Esophagus (tissue), 2 donors: ENCODE measurements at regions not wholly inside any gene's neighbourhood (a gene's known extent, or its start where the extent isn't known, plus 50 kb on each side); places are given as distances from the start of the nearest gene placed in this dataset.
"Not testable (repeated sequence)": the region's sequence is repeated elsewhere in the genome, so short reads cannot be mapped to it uniquely, and the experiment has no call there.

Experiments
- H3K27ac ChIP-seq, 2 donors: one replicate each; pipeline ENCODE4 v1.5.1; 2013; ENCODE audit warnings: low read depth in 2 of 2, mild to moderate bottlenecking in 2 of 2, inconsistent platforms in 1 of 2, low read length in 1 of 2, moderate library complexity in 1 of 2
- H3K27me3 ChIP-seq, 2 donors: one replicate each; pipeline ENCODE4 v1.6.1; 2013; ENCODE audit warnings: low read length in 2 of 2, control low read depth in 1 of 2, mild to moderate bottlenecking in 1 of 2; ENCODE audit not compliant: insufficient read depth in 2 of 2, control insufficient read depth in 1 of 2
- H3K36me3 ChIP-seq, 2 donors: one replicate each; pipeline ENCODE4 v1.6.1; 2013; ENCODE audit warnings: low read length in 1 of 2; ENCODE audit not compliant: control insufficient read depth in 2 of 2, insufficient read depth in 2 of 2
- H3K4me1 ChIP-seq, 2 donors: one replicate each; pipeline ENCODE4 v1.6.1; 2013; ENCODE audit warnings: low read length in 1 of 2; ENCODE audit not compliant: control insufficient read depth in 2 of 2, insufficient read depth in 2 of 2
- H3K4me3 ChIP-seq, 2 donors: one replicate each; pipeline ENCODE4 v1.5.1; 2013; ENCODE audit warnings: low read length in 2 of 2, mild to moderate bottlenecking in 2 of 2, low read depth in 1 of 2, moderate library complexity in 1 of 2
- H3K9me3 ChIP-seq, 2 donors: one replicate each; pipeline ENCODE4 v1.6.1; 2013; ENCODE audit warnings: mild to moderate bottlenecking in 2 of 2, low read depth in 1 of 2, low read length in 1 of 2, moderate library complexity in 1 of 2; ENCODE audit not compliant: control insufficient read depth in 2 of 2, insufficient read depth in 1 of 2
- WGBS, 2 donors: extraction: QIAGEN DNeasy Blood & Tissue Kit; methylation state at CpG; one replicate each; pipeline ENCODE4 v1.1.7; 2013; 5-methylcytosine and 5-hydroxymethylcytosine counted together
- donor health status: healthy with polysubstance abuse.
- donor health status: Bipolar disorder and iron deficiency.

DNA sequence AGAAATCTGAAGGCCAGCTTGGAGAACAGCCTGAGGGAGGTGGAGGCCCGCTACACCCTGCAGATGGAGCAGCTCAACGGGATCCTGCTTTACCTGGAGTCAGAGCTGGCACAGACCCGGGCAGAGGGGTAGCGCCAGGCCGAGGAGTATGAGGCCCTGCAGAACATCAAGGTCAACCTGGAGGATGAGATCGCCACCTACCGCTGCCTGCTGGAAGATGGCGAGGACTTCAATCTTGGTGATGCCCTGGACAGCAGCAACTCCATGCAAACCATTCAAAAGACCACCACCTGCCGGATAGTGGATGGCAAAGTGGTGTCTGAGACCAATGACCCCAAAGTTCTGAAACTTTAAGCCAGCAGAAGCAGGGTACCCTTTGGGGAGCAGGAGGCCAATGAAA is 318.4 kb downstream of the ZFHX3 start:
- WGBS, 2 donors, result 96 to 98% methylated on average over 9 of the region's 9 CpGs
- H3K36me3 ChIP-seq, H3K4me3 ChIP-seq, H3K4me1 ChIP-seq, H3K9me3 ChIP-seq, H3K27me3 ChIP-seq, H3K27ac ChIP-seq: not testable (repeated sequence)

DNA sequence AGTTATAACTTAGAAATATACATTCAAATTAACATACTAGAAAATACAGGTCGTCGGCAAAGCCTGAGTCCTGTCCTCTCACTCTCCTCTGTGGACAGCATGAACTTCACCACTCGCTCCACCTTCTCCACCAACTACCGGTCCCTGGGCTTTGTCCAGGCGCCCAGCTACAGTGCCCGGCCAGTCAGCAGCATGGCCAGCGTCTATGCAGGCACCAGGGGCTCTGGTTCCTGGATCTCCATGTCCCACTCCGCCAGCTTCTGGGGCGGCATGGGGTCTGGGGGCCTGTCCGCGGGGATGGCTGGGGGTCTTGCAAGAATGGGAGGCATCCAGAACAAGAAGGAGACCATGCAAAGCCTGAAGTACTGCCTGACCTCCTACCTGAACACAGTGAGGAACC is 319.4 kb downstream of the ZFHX3 start:
- Histone ChIP-seq H3K4me1 (no peaks in the 10 kb centered on the region), H3K9me3 (no peaks in the 10 kb centered on the region), H3K27me3 (no peaks in the 10 kb centered on the region), H3K36me3 (no peaks in the 10 kb centered on the region), H3K4me3 (no peak overlapping the region), H3K27ac (no peak overlapping the region)
- WGBS, 2 donors, result 97 to 98% methylated on average over 11 of the region's 11 CpGs

DNA sequence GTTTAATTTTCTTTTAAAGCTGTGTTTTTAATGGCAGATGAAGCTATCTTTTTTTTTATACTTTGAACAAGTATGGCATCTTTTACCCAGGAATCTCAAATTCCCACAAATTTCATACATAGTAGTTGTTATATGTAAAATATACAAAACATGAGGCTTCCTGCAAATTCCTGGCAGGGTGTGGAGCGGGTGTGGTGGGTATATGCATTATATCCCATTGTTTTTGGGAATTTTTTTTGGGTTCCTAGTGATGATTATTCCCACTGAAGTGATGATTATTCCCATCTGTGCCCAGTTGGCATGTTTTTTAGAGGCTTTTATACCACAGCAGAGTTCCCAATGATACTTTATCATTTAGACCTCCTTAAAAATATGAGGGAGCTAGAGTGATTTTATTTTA is 320.4 kb downstream of the ZFHX3 start:
- no peak overlapping the region for H3K27ac ChIP-seq
- no peaks in the 10 kb centered on the region for H3K36me3 ChIP-seq
- no peaks in the 10 kb centered on the region for H3K4me1 ChIP-seq
- no peak overlapping the region for H3K4me3 ChIP-seq
- WGBS, 2 donors, result 91 to 100% methylated on average over 1 of the region's 1 CpG
- H3K9me3 ChIP-seq, result no peaks in the 10 kb centered on the region
- H3K27me3 ChIP-seq, result no peaks in the 10 kb centered on the region

DNA sequence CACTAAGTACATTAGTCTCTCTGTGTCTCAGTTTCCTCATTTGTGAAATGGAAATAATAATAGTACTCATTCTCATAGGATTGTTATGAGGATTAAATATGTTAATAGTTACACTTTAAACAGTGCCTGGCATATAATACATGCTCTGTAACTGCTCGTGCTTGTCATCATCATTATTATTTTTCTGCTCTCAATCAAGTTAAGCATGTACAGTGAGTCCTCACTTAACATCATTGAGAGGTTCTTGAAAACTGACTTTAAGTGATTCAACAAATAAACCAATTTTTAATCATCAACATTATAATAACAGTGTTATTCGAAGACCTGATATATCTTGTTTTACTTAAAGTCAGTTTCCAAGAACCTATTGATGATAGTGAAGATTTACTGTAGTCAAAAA is 322.3 kb downstream of the ZFHX3 start:
- Histone ChIP-seq H3K4me3 (no peak overlapping the region), H3K27ac (no peak overlapping the region), H3K36me3 (no peaks in the 10 kb centered on the region), H3K4me1 (no peaks in the 10 kb centered on the region), H3K9me3 (no peaks in the 10 kb centered on the region), H3K27me3 (no peaks in the 10 kb centered on the region)
- WGBS, 2 donors, result 92 to 94% methylated on average over 2 of the region's 2 CpGs

DNA sequence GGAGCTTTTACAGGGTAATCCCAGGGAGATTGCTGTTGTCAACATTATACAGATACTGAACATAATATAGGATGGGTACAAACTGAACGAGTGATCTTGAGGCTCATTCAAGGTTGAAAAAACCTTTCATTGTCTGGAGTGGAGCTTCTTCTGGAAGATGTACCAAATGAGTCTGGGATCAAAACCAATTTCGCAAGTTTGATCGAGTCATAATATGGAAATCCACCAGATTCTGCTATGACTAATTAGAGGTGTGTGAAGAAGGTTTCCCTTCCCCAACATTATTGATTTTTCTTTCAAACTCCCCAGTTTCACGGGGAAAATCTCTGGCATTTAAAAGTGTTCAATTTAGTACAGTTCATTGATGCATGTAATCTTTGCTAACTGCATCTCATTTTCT is 324.1 kb downstream of the ZFHX3 start:
- H3K9me3 ChIP-seq, result no peaks in the 10 kb centered on the region
- WGBS, 2 donors, result 56 to 70% methylated on average over 4 of the region's 4 CpGs
- H3K4me3 ChIP-seq, result no peak overlapping the region

DNA sequence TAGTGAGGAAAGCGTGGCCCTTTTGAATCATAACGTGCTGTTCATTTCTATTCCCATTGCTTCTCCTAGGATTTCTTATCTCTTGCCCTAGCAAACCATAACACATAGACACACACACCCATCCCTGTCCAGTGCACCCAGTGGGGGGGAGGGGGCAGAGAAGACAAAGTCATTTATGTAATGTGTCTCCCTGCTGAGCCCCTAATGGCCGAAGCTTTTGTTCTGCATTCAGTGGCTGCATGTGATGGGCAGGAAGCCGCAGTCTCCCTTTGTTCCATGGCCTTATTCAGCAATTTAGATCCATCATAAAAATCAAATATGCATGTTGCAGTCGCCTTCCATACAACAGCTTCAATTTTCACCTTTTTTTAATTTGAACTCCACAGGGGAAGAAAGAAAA is 325.4 kb downstream of the ZFHX3 start:
- Histone ChIP-seq H3K27me3 (no peaks in the 10 kb centered on the region), H3K4me3 (no peak overlapping the region)
- 81 to 85% methylated on average over 5 of the region's 5 CpGs for WGBS, 2 donors

More for the DNA sequence above, 324.1 kb downstream of the ZFHX3 start:
- H3K27ac ChIP-seq, result no peak overlapping the region
- H3K27me3 ChIP-seq, result no peaks in the 10 kb centered on the region
- H3K4me1 ChIP-seq, result no peaks in the 10 kb centered on the region
- H3K36me3 ChIP-seq, result no peaks in the 10 kb centered on the region

DNA sequence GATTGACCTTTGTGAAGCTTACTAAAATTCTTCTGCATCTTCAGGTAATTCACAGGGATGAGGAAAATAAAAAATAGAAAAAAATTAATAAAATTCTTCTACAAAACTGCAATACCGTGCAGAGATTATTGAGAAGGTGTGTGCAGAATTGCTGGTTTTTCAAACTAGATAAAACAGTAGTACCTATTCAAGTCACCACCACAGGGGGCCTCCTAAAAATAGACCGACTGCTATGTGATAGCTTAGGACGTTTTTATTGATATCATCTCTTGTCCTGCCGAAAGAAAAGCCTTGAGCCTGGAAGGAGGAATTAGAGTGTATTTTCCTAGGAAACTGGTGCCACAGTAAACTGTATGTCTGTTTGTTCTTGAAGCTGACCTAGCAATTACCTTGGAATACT is 325.9 kb downstream of the ZFHX3 start:
- Histone ChIP-seq H3K27ac (no peak overlapping the region), H3K4me3 (no peak overlapping the region), H3K4me1 (no peaks in the 10 kb centered on the region), H3K36me3 (no peaks in the 10 kb centered on the region), H3K9me3 (no peaks in the 10 kb centered on the region), H3K27me3 (no peaks in the 10 kb centered on the region)
- 70 to 78% methylated on average over 4 of the region's 4 CpGs for WGBS, 2 donors

More for the DNA sequence above, 325.4 kb downstream of the ZFHX3 start:
- H3K27ac ChIP-seq, result no peak overlapping the region
- H3K36me3 ChIP-seq, result no peaks in the 10 kb centered on the region
- H3K9me3 ChIP-seq, result no peaks in the 10 kb centered on the region
- H3K4me1 ChIP-seq, result no peaks in the 10 kb centered on the region

DNA sequence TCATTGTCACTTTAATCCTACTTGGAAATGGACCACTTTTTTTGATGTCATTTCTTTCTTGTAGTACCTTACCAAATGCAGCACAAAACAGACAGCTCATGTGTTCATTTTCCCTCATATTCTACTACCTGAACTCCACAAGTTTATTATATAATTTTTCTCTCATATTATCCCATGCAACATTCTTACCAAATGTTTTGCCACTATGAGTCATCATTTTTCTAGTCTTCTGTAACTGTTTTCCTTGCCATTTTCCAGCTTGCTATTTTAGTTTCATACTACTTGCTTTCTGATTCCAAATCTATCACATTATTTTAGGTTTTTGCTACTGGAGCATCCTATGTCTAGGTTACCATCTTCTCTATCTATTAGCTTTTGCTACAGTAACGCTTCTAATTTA is 332.7 kb downstream of the ZFHX3 start:
- Histone ChIP-seq H3K27me3 (no peaks in the 10 kb centered on the region), H3K9me3 (no peaks in the 10 kb centered on the region), H3K36me3 (no peaks in the 10 kb centered on the region), H3K27ac (no peak overlapping the region), H3K4me1 (no peaks in the 10 kb centered on the region), H3K4me3 (no peak overlapping the region)
- 95 to 97% methylated on average over 1 of the region's 1 CpG for WGBS, 2 donors

DNA sequence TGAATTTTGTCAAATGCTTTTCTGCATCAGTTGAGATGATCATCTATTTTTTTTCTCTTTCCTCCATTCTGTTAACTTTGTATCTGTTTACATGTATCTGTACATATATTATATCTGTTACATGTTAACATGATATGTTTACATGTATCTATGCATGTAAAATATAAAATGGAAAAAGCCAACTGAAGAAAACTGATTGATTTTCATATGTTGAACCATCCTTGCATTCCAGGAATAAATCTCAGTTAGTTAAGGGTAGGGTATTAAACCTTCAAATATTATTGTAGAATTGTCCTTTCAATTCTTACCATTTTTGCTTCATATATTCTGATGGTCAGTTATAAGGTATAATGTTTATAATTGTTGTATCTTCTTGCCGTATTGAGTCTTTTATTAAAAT is 336.1 kb downstream of the ZFHX3 start:
- Histone ChIP-seq H3K4me1 (no peaks in the 10 kb centered on the region), H3K27me3 (no peaks in the 10 kb centered on the region), H3K4me3 (no peak overlapping the region), H3K36me3 (no peaks in the 10 kb centered on the region), H3K9me3 (peaks cover 0 to 2% of the 10 kb centered on the region in 2 donors), H3K27ac (no peak overlapping the region)
- WGBS, 2 donors, result 96 to 100% methylated on average over 1 of the region's 1 CpG

DNA sequence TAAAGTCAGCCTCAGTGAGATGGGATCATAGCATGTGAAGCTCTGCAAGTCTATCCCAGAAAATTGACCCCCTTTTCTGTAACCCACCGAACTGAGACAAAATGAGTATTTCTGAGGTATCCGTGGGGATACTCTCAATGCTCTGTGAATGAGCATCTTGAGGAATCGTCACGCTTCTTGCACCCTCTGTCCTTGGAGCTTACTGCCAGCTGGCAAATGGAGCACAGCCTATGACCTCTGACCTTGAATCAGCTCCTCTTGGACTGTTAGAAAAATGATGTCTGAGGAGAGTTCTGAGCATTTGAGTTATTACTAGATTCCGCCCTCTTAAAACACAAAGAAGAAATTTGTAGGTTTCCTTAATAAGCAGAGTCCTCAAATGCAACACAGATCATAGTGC is 342.1 kb downstream of the ZFHX3 start:
- H3K4me1 ChIP-seq, result no peaks in the 10 kb centered on the region
- H3K36me3 ChIP-seq, result no peaks in the 10 kb centered on the region
- H3K9me3 ChIP-seq, result peaks cover 0 to 2% of the 10 kb centered on the region in 2 donors
- WGBS, 2 donors, result 82 to 91% methylated on average over 5 of the region's 5 CpGs
- no peaks in the 10 kb centered on the region for H3K27me3 ChIP-seq
- H3K4me3 ChIP-seq, result no peak overlapping the region
- no peak overlapping the region for H3K27ac ChIP-seq
